OCI-LY1 (cell line): ENCODE measurements at regions not wholly inside any gene's neighbourhood (a gene's known extent, or its start where the extent isn't known, plus 50 kb on each side); places are given as distances from the start of the nearest gene placed in this dataset.

ENCODE experiments used
- H2AFZ ChIP-seq: fragments of 200-600 bp; sonication (generic), shearing (Covaris generic); 2 replicates; pipeline ENCODE4 v1.6.0; 2014; ENCODE audit warnings: antibody characterized with exemption, mild to moderate bottlenecking, low read length
- H3F3A ChIP-seq: fragments of 200-600 bp; sonication (generic), shearing (Covaris generic); 2 replicates; pipeline ENCODE4 v1.6.0; 2014; ENCODE audit warnings: mild to moderate bottlenecking, antibody characterized with exemption, low read length, moderate library complexity; ENCODE audit not compliant: insufficient read depth
- H3K27ac ChIP-seq: fragments of 200-600 bp; sonication (generic); 2 replicates; pipeline ENCODE4 v1.5.1; 2014; ENCODE audit warnings: low read length, mixed run types, mild to moderate bottlenecking, low read depth; ENCODE audit not compliant: poor library complexity, severe bottlenecking
- H3K27me3 ChIP-seq: fragments of 200-600 bp; sonication (generic); 2 replicates; pipeline ENCODE4 v1.6.0; 2014; ENCODE audit warnings: antibody characterized with exemption, mild to moderate bottlenecking, low read length, moderate library complexity; ENCODE audit not compliant: insufficient read depth
- H3K36me3 ChIP-seq: fragments of 200-600 bp; sonication (generic); 2 replicates; pipeline ENCODE4 v1.6.1; 2014; ENCODE audit warnings: mild to moderate bottlenecking, antibody characterized with exemption, low read length, moderate library complexity, mixed read lengths; ENCODE audit not compliant: insufficient read depth
- H3K4me1 ChIP-seq: fragments of 200-600 bp; sonication (generic); 2 replicates; pipeline ENCODE4 v1.5.1; 2014; ENCODE audit warnings: mild to moderate bottlenecking, low read length, moderate library complexity; ENCODE audit not compliant: insufficient read depth, severe bottlenecking
- H3K4me2 ChIP-seq: fragments of 200-600 bp; sonication (generic), shearing (Covaris generic); 2 replicates; pipeline ENCODE4 v1.6.1; 2014; ENCODE audit warnings: low read length
- H3K4me3 ChIP-seq: fragments of 200-600 bp; sonication (generic); 2 replicates; pipeline ENCODE4 v1.5.1; 2014; ENCODE audit warnings: low read length, low read depth, mild to moderate bottlenecking, mixed read lengths; ENCODE audit not compliant: poor library complexity, severe bottlenecking
- H3K79me2 ChIP-seq: fragments of 200-600 bp; shearing (Covaris generic); 2 replicates; pipeline ENCODE4 v1.6.1; 2016; ENCODE audit warnings: mixed run types, low read length, mixed read lengths; ENCODE audit not compliant: insufficient read depth
- H3K9ac ChIP-seq: fragments of 200-600 bp; sonication (generic), shearing (Covaris generic); 2 replicates; pipeline ENCODE4 v1.6.1; 2014; ENCODE audit warnings: mild to moderate bottlenecking, low read length, mixed read lengths
- H3K9me2 ChIP-seq: fragments of 200-600 bp; sonication (generic), shearing (Covaris generic); 2 replicates; pipeline ENCODE4 v1.6.1; 2014; ENCODE audit warnings: low read depth, mild to moderate bottlenecking, low read length, mixed read lengths
- H3K9me3 ChIP-seq: fragments of 200-600 bp; shearing (Covaris generic); 2 replicates; pipeline ENCODE4 v1.6.1; 2014; ENCODE audit warnings: low read length, mixed read lengths
- H4K20me1 ChIP-seq: fragments of 200-600 bp; sonication (generic), shearing (Covaris generic); 2 replicates; pipeline ENCODE4 v1.6.0; 2016; ENCODE audit warnings: mild to moderate bottlenecking, low read length; ENCODE audit not compliant: insufficient read depth
- EZH2 ChIP-seq: fragments of 200-600 bp; sonication (generic), shearing (Covaris generic); IDR thresholded peaks from 2 replicates; pipeline ENCODE4 v1.8.0; 2017; ENCODE audit warnings: borderline replicate concordance, mixed run types, mild to moderate bottlenecking, antibody characterized with exemption, low read length, moderate library complexity, mixed read lengths
- TF ChIP-seq, protein P1 (sequence below): fragments of 200-600 bp; sonication (generic), shearing (Covaris generic); IDR thresholded peaks from 2 replicates; pipeline ENCODE4 v1.5.1; 2017; ENCODE audit warnings: mild to moderate bottlenecking, antibody characterized with exemption, low read length, moderate library complexity, mixed read lengths

- Histone ChIP-seq H3K9ac (no peak overlapping the region), H3K9me2 (no peaks in the 10 kb centered on the region), H3K4me2 (no peak overlapping the region), H3K4me1 (no peaks in the 10 kb centered on the region), H3K27ac (no peak overlapping the region), H3K9me3 (peaks cover 11% of the 10 kb centered on the region; the same call in 1 of the 2 replicates), H2AFZ (no peak overlapping the region), H3K27me3 (no peaks in the 10 kb centered on the region), H3K79me2 (no peaks in the 10 kb centered on the region), H3K4me3 (no peak overlapping the region), H4K20me1 (no peaks in the 10 kb centered on the region), H3K36me3 (no peaks in the 10 kb centered on the region), H3F3A (no peaks in the 10 kb centered on the region)
- TF ChIP-seq, protein P1, sequence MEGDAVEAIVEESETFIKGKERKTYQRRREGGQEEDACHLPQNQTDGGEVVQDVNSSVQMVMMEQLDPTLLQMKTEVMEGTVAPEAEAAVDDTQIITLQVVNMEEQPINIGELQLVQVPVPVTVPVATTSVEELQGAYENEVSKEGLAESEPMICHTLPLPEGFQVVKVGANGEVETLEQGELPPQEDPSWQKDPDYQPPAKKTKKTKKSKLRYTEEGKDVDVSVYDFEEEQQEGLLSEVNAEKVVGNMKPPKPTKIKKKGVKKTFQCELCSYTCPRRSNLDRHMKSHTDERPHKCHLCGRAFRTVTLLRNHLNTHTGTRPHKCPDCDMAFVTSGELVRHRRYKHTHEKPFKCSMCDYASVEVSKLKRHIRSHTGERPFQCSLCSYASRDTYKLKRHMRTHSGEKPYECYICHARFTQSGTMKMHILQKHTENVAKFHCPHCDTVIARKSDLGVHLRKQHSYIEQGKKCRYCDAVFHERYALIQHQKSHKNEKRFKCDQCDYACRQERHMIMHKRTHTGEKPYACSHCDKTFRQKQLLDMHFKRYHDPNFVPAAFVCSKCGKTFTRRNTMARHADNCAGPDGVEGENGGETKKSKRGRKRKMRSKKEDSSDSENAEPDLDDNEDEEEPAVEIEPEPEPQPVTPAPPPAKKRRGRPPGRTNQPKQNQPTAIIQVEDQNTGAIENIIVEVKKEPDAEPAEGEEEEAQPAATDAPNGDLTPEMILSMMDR, result no peak
- TF ChIP-seq EZH2, result no peak
Measured at GRCh38 chr1:229726061-229726460, 100.0 kb downstream of the URB2 start.

GRCh38 chr1:229729916-229730315, 103.9 kb downstream of the URB2 start:
- Histone ChIP-seq H2AFZ (no peak overlapping the region), H3F3A (no peaks in the 10 kb centered on the region), H3K4me2 (no peak overlapping the region), H4K20me1 (no peaks in the 10 kb centered on the region), H3K9ac (no peak overlapping the region), H3K36me3 (no peaks in the 10 kb centered on the region), H3K27me3 (no peaks in the 10 kb centered on the region), H3K4me1 (no peaks in the 10 kb centered on the region), H3K9me3 (no peaks in the 10 kb centered on the region), H3K79me2 (no peaks in the 10 kb centered on the region), H3K9me2 (no peaks in the 10 kb centered on the region), H3K4me3 (no peak overlapping the region), H3K27ac (no peak overlapping the region)
- TF ChIP-seq, protein P1, result no peak
- TF ChIP-seq EZH2, result no peak

DNA sequence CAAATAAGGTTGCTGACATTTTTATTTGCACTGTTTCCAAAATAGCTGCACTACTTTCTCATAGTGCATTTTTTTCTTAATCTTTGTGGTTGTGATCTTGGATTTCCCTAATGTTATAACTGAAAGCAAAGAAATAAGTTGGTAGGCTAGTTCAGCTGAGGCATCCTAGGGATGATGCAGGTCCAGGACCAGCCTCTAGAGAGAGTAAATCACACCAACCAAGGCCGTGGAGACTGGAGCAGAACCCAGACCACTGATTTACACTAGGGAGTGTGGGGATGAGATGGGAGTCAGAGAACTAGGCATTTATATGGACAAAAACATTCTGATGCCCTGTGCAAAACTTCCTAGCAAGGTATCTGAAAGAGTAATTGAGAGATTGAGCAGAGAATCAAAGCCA, 104.5 kb downstream of the URB2 start:
- H3K79me2 ChIP-seq, result no peaks in the 10 kb centered on the region
- no peaks in the 10 kb centered on the region for H3F3A ChIP-seq
- no peak overlapping the region for H3K9ac ChIP-seq
- H4K20me1 ChIP-seq, result no peaks in the 10 kb centered on the region
- H3K9me3 ChIP-seq, result no peaks in the 10 kb centered on the region
- H3K27ac ChIP-seq, result no peak overlapping the region
- H2AFZ ChIP-seq, result no peak overlapping the region
- H3K36me3 ChIP-seq, result no peaks in the 10 kb centered on the region
- no peaks in the 10 kb centered on the region for H3K27me3 ChIP-seq
- TF ChIP-seq, protein P1, result no peak
- TF ChIP-seq EZH2, result no peak
- H3K4me1 ChIP-seq, result no peaks in the 10 kb centered on the region
- H3K9me2 ChIP-seq, result no peaks in the 10 kb centered on the region
- H3K4me3 ChIP-seq, result no peak overlapping the region
- no peak overlapping the region for H3K4me2 ChIP-seq
